ENCODE measurements at regions not wholly inside any gene's neighbourhood (a gene's known extent, or its start where the extent isn't known, plus 50 kb on each side); places are given as distances from the start of the nearest gene placed in this dataset.

DNA sequence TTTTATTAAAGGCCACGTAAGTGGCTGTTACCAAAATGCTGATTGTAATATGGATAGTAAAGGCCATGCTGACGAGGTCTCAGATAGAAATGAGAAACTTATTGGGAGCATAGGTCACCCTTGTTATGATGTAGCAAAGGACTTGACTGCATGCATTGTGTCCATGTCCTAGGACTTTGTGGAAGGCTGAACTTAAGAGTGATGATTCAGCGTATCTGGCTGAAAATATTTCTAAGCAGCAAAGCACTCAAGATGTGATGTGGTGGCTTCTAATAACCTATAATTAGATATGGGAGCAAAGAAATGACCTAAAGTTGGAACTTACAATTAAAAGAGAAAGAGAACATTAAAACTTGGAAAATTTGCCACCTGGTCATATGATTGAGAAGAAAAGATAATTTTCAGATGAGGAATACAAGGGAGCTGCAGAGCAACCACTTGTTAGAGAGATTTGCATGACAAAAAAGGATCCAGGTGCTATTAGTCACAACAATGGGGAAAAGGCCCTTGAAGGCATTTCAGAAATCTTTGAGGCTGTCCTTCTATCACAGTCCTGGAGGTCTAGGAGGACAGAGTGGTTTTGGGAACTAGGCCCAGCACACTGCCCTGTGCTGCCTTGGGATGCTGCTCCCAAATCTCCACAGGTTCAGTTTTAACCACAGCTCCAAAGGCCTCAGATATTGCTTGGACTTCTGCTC, 793.7 kb upstream of the LCORL start:
- no peak for TF ChIP-seq EZH2 (IDR thresholded peaks at IDR 0.05; ENCODE audit: borderline replicate concordance, low read depth, low read length, poor library complexity, severe bottlenecking)
- TF ChIP-seq, protein P1, sequence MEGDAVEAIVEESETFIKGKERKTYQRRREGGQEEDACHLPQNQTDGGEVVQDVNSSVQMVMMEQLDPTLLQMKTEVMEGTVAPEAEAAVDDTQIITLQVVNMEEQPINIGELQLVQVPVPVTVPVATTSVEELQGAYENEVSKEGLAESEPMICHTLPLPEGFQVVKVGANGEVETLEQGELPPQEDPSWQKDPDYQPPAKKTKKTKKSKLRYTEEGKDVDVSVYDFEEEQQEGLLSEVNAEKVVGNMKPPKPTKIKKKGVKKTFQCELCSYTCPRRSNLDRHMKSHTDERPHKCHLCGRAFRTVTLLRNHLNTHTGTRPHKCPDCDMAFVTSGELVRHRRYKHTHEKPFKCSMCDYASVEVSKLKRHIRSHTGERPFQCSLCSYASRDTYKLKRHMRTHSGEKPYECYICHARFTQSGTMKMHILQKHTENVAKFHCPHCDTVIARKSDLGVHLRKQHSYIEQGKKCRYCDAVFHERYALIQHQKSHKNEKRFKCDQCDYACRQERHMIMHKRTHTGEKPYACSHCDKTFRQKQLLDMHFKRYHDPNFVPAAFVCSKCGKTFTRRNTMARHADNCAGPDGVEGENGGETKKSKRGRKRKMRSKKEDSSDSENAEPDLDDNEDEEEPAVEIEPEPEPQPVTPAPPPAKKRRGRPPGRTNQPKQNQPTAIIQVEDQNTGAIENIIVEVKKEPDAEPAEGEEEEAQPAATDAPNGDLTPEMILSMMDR (conservative IDR thresholded peaks at IDR 0.05; ENCODE audit: low read depth, low read length), result no peak
